ENCODE measurements at regions not wholly inside any gene's neighbourhood (a gene's known extent, or its start where the extent isn't known, plus 50 kb on each side); places are given as distances from the start of the nearest gene placed in this dataset.

GRCh38 chr14:95398630-95399547, 79.2 kb upstream of the CLMN start:
- no peaks in the 10 kb centered on the region for H3K36me3 Mint-ChIP-seq (ENCODE audit: low read depth)
- no peak overlapping the region for H3K27ac Mint-ChIP-seq
- H3F3A ChIP-seq (replicated peaks; ENCODE audit: low read depth): no peaks in the 10 kb centered on the region
- ATAC-seq (no peak), DNase-seq (ENCODE audit: low spot score) (no peak)
- H3K27me3 ChIP-seq (ENCODE audit: insufficient read depth): no peaks in the 10 kb centered on the region
- TF ChIP-seq, protein P1, sequence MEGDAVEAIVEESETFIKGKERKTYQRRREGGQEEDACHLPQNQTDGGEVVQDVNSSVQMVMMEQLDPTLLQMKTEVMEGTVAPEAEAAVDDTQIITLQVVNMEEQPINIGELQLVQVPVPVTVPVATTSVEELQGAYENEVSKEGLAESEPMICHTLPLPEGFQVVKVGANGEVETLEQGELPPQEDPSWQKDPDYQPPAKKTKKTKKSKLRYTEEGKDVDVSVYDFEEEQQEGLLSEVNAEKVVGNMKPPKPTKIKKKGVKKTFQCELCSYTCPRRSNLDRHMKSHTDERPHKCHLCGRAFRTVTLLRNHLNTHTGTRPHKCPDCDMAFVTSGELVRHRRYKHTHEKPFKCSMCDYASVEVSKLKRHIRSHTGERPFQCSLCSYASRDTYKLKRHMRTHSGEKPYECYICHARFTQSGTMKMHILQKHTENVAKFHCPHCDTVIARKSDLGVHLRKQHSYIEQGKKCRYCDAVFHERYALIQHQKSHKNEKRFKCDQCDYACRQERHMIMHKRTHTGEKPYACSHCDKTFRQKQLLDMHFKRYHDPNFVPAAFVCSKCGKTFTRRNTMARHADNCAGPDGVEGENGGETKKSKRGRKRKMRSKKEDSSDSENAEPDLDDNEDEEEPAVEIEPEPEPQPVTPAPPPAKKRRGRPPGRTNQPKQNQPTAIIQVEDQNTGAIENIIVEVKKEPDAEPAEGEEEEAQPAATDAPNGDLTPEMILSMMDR (conservative IDR thresholded peaks at IDR 0.05; ENCODE audit: low read depth in 2 of 2): no peak
- no peak overlapping the region for H3K4me3 ChIP-seq
- H4K20me1 ChIP-seq (replicated peaks; ENCODE audit: insufficient read depth): no peaks in the 10 kb centered on the region
- no peak overlapping the region for H3K4me3 Mint-ChIP-seq
- no peaks in the 10 kb centered on the region for H3K36me3 ChIP-seq (ENCODE audit: insufficient read depth)
- H3K4me1 Mint-ChIP-seq: no peaks in the 10 kb centered on the region
- H3K79me2 ChIP-seq (replicated peaks; ENCODE audit: insufficient read depth): no peaks in the 10 kb centered on the region
- H3K9me2 ChIP-seq (ENCODE audit: insufficient read depth): no peaks in the 10 kb centered on the region
- no peak overlapping the region for H3K4me2 ChIP-seq
- H3K27me3 Mint-ChIP-seq (ENCODE audit: insufficient read depth, low read depth, poor library complexity): no peaks in the 10 kb centered on the region
- no peaks in the 10 kb centered on the region for H3K4me1 ChIP-seq (ENCODE audit: insufficient read depth)
- H2AFZ ChIP-seq: 0 out of 2 replicates have a peak overlapping the region, but pooled peaks have one; percentile 72
- H3K27ac ChIP-seq (ENCODE audit: low read depth): no peak overlapping the region
- H3K9me3 Mint-ChIP-seq: no peaks in the 10 kb centered on the region

DNA sequence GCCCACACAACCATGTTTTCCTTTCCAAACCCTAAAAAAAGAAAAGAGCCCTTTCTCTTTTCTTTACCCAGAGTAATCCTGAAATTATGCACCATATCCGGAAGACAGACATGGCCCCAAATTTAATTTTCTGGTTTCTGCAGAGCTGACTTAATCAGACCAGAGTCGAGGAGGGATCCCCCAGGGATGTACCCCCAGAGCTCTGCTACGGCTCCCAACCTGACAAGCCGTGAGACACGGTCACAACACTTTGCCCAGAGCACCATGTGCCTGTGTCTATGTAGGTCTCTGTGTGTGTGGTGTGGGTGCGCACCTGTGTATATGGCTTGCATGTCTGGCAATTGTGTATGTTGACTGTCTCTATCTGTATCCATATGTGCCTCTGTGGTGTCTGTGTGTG, 77.6 kb upstream of the CLMN start:
- Histone ChIP-seq H3K4me1 (ENCODE audit: insufficient read depth) (no peaks in the 10 kb centered on the region), H4K20me1 (replicated peaks; ENCODE audit: insufficient read depth) (no peaks in the 10 kb centered on the region), H3K36me3 (ENCODE audit: insufficient read depth) (no peaks in the 10 kb centered on the region), H3K4me2 (no peak overlapping the region), H3K79me2 (replicated peaks; ENCODE audit: insufficient read depth) (no peaks in the 10 kb centered on the region), H3K27ac (ENCODE audit: low read depth) (no peak overlapping the region), H3K27me3 (ENCODE audit: insufficient read depth) (no peaks in the 10 kb centered on the region), H3F3A (replicated peaks; ENCODE audit: low read depth) (no peaks in the 10 kb centered on the region), H2AFZ (no peak overlapping the region), H3K9me2 (ENCODE audit: insufficient read depth) (no peaks in the 10 kb centered on the region), H3K4me3 (no peak overlapping the region)
- H3K4me3 Mint-ChIP-seq: no peak overlapping the region
- H3K4me1 Mint-ChIP-seq: no peaks in the 10 kb centered on the region
- H3K9me3 Mint-ChIP-seq: no peaks in the 10 kb centered on the region
- no peak overlapping the region for H3K27ac Mint-ChIP-seq
- H3K36me3 Mint-ChIP-seq (ENCODE audit: low read depth): no peaks in the 10 kb centered on the region
- ATAC-seq (no peak), DNase-seq (ENCODE audit: low spot score) (no peak)
- TF ChIP-seq EZH2phosphoT487 (IDR thresholded peaks at IDR 0.05; ENCODE audit: unreplicated experiment): no peak
- no peak for TF ChIP-seq ZNF114 (CRISPR knock-in tag; IDR thresholded peaks at IDR 0.05)
- TF ChIP-seq, protein P1 (conservative IDR thresholded peaks at IDR 0.05; ENCODE audit: low read depth in 2 of 2): no peak
- H3K27me3 Mint-ChIP-seq (ENCODE audit: insufficient read depth, low read depth, poor library complexity): no peaks in the 10 kb centered on the region

- no peaks in the 10 kb centered on the region; the same call in 2 of the 3 replicates for H3K9me3 Mint-ChIP-seq
- Histone ChIP-seq H3K27me3 (ENCODE audit: insufficient read depth) (no peaks in the 10 kb centered on the region), H4K20me1 (replicated peaks; ENCODE audit: insufficient read depth) (no peaks in the 10 kb centered on the region), H3K27ac (ENCODE audit: low read depth) (no peak overlapping the region), H3K4me2 (no peak overlapping the region), H3K4me1 (ENCODE audit: insufficient read depth) (no peaks in the 10 kb centered on the region), H3K4me3 (no peak overlapping the region), H3K9me2 (ENCODE audit: insufficient read depth) (no peaks in the 10 kb centered on the region), H3K36me3 (ENCODE audit: insufficient read depth) (no peaks in the 10 kb centered on the region), H3F3A (replicated peaks; ENCODE audit: low read depth) (no peaks in the 10 kb centered on the region), H2AFZ (no peak overlapping the region), H3K79me2 (replicated peaks; ENCODE audit: insufficient read depth) (no peaks in the 10 kb centered on the region)
- no peak overlapping the region for H3K4me3 Mint-ChIP-seq
- no peak for TF ChIP-seq JUNB (IDR thresholded peaks at IDR 0.05; ENCODE audit: unreplicated experiment)
- no peak overlapping the region for H3K27ac Mint-ChIP-seq
- ATAC-seq (no peak), DNase-seq (ENCODE audit: low spot score) (no peak)
- H3K36me3 Mint-ChIP-seq (ENCODE audit: low read depth): no peaks in the 10 kb centered on the region
- H3K27me3 Mint-ChIP-seq (ENCODE audit: insufficient read depth, low read depth, poor library complexity): no peaks in the 10 kb centered on the region
- no peaks in the 10 kb centered on the region for H3K4me1 Mint-ChIP-seq
These were observed 76.5 kb upstream of the CLMN start for GRCh38 chr14:95396221-95396620.
